ENCODE measurements at regions not wholly inside any gene's neighbourhood (a gene's known extent, or its start where the extent isn't known, plus 50 kb on each side); places are given as distances from the start of the nearest gene placed in this dataset.

GRCh38 chr16:9259914-9260608 is 168.6 kb downstream of the HAPSTR1 start:
- intact Hi-C loops (cut with micrococcal nuclease) = no loop called here
- H3K9me3 ChIP-seq (ENCODE audit: control insufficient read depth, insufficient read depth, low read length) = no peaks in the 10 kb centered on the region
- Mint-ChIP-seq H3K36me3 (no peaks in the 10 kb centered on the region), H3K4me1 (peaks cover 0 to 6% of the 10 kb centered on the region in 2 donors), H3K9me3 (no peaks in the 10 kb centered on the region), H3K27ac (no peak overlapping the region), H3K27me3 (ENCODE audit: low read depth in 2 of 2) (peaks cover 13 to 36% of the 10 kb centered on the region in 2 donors), H3K4me3 (no peak overlapping the region)
- no peak for DNase-seq
- H3K4me3 ChIP-seq (ENCODE audit: low read length) = no peak overlapping the region
- H3K27me3 ChIP-seq (ENCODE audit: control insufficient read depth, insufficient read depth, low read length) = no peaks in the 10 kb centered on the region
- no peak for TF ChIP-seq CTCF (IDR thresholded peaks at IDR 0.05)
- no peaks in the 10 kb centered on the region for H3K36me3 ChIP-seq (ENCODE audit: control insufficient read depth, insufficient read depth, low read length)
- ATAC-seq = no peak
- 80% methylated on average over 7 of the region's 7 CpGs for WGBS (ENCODE audit: insufficient coverage)
- no peaks in the 10 kb centered on the region for H3K4me1 ChIP-seq (ENCODE audit: control insufficient read depth, insufficient read depth, low read length)
- no peak overlapping the region for H3K27ac ChIP-seq (ENCODE audit: low read length)

GRCh38 chr16:9260666-9261065 is 169.2 kb downstream of the HAPSTR1 start:
- no peak for ATAC-seq

GRCh38 chr16:9261376-9261775 is 169.9 kb downstream of the HAPSTR1 start:
- Mint-ChIP-seq H3K4me3 (no peak overlapping the region), H3K4me1 (peaks cover 0 to 6% of the 10 kb centered on the region in 2 donors), H3K27ac (no peak overlapping the region), H3K27me3 (ENCODE audit: low read depth in 2 of 2) (peaks cover 18 to 45% of the 10 kb centered on the region in 2 donors), H3K36me3 (no peaks in the 10 kb centered on the region), H3K9me3 (no peaks in the 10 kb centered on the region)
- TF ChIP-seq CTCF (IDR thresholded peaks at IDR 0.05) = no peak
- Histone ChIP-seq H3K4me1 (ENCODE audit: control insufficient read depth, insufficient read depth, low read length) (no peaks in the 10 kb centered on the region), H3K27me3 (ENCODE audit: control insufficient read depth, insufficient read depth, low read length) (no peaks in the 10 kb centered on the region), H3K4me3 (ENCODE audit: low read length) (no peak overlapping the region), H3K36me3 (ENCODE audit: control insufficient read depth, insufficient read depth, low read length) (no peaks in the 10 kb centered on the region), H3K9me3 (ENCODE audit: control insufficient read depth, insufficient read depth, low read length) (no peaks in the 10 kb centered on the region), H3K27ac (ENCODE audit: low read length) (no peak overlapping the region)
- no peak for DNase-seq
- 56% methylated on average over 5 of the region's 5 CpGs for WGBS (ENCODE audit: insufficient coverage)
- no peak for ATAC-seq
- intact Hi-C loops (cut with micrococcal nuclease) = no loop called here

More at GRCh38 chr16:9260666-9261065, 169.2 kb downstream of the HAPSTR1 start:
- Mint-ChIP-seq H3K36me3 (no peaks in the 10 kb centered on the region), H3K9me3 (no peaks in the 10 kb centered on the region), H3K4me1 (peaks cover 0 to 6% of the 10 kb centered on the region in 2 donors), H3K27me3 (ENCODE audit: low read depth in 2 of 2) (peaks cover 15 to 38% of the 10 kb centered on the region in 2 donors), H3K4me3 (no peak overlapping the region), H3K27ac (no peak overlapping the region)
- 78% methylated on average over 4 of the region's 4 CpGs for WGBS (ENCODE audit: insufficient coverage)
- no peaks in the 10 kb centered on the region for H3K27me3 ChIP-seq (ENCODE audit: control insufficient read depth, insufficient read depth, low read length)
- H3K27ac ChIP-seq (ENCODE audit: low read length) = no peak overlapping the region
- H3K36me3 ChIP-seq (ENCODE audit: control insufficient read depth, insufficient read depth, low read length) = no peaks in the 10 kb centered on the region
- no peaks in the 10 kb centered on the region for H3K4me1 ChIP-seq (ENCODE audit: control insufficient read depth, insufficient read depth, low read length)
- H3K9me3 ChIP-seq (ENCODE audit: control insufficient read depth, insufficient read depth, low read length) = no peaks in the 10 kb centered on the region
- H3K4me3 ChIP-seq (ENCODE audit: low read length) = no peak overlapping the region
- no peak for DNase-seq
- no peak for TF ChIP-seq CTCF (IDR thresholded peaks at IDR 0.05)
- intact Hi-C loops (cut with micrococcal nuclease) = no loop called here
